ENCODE measurements at regions not wholly inside any gene's neighbourhood (a gene's known extent, or its start where the extent isn't known, plus 50 kb on each side); places are given as distances from the start of the nearest gene placed in this dataset.
"Not testable (repeated sequence)": the region's sequence is repeated elsewhere in the genome, so short reads cannot be mapped to it uniquely, and the experiment has no call there.

DNA sequence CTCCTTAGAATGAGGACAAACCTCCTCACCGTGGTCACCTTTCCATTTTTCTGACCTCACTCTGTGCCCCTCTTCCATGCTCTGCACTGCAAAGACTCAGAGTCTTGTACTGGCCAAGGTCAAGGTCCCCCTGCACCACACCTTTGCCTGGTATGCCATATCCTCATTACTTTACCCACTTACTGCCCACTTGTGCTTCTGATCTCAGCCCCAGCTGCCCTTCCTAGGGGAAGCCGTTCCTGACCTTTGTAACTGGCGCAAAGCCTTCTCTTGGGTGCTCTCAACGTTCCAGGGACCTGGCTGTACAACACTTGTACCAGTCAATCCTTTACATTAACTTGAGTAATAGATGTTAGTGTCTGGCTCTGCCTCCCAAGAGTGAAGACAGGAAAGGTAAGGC, 256.0 kb downstream of the SV2B start:
- FAIRE-seq (no peak), DNase-seq (ENCODE audit: low read depth) (no peak)
- Histone ChIP-seq H3K36me3 (ENCODE audit: control insufficient read depth, insufficient read depth, low read length) (no peaks in the 10 kb centered on the region), H3K27me3 (ENCODE audit: control insufficient read depth, insufficient read depth, low read length) (no peaks in the 10 kb centered on the region), H3K4me3 (ENCODE audit: low read depth, low read length) (no peak overlapping the region)
- TF ChIP-seq, protein P1, sequence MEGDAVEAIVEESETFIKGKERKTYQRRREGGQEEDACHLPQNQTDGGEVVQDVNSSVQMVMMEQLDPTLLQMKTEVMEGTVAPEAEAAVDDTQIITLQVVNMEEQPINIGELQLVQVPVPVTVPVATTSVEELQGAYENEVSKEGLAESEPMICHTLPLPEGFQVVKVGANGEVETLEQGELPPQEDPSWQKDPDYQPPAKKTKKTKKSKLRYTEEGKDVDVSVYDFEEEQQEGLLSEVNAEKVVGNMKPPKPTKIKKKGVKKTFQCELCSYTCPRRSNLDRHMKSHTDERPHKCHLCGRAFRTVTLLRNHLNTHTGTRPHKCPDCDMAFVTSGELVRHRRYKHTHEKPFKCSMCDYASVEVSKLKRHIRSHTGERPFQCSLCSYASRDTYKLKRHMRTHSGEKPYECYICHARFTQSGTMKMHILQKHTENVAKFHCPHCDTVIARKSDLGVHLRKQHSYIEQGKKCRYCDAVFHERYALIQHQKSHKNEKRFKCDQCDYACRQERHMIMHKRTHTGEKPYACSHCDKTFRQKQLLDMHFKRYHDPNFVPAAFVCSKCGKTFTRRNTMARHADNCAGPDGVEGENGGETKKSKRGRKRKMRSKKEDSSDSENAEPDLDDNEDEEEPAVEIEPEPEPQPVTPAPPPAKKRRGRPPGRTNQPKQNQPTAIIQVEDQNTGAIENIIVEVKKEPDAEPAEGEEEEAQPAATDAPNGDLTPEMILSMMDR (IDR thresholded peaks at IDR 0.05; ENCODE audit: insufficient read depth, low read length, severe bottlenecking), result no peak

DNA sequence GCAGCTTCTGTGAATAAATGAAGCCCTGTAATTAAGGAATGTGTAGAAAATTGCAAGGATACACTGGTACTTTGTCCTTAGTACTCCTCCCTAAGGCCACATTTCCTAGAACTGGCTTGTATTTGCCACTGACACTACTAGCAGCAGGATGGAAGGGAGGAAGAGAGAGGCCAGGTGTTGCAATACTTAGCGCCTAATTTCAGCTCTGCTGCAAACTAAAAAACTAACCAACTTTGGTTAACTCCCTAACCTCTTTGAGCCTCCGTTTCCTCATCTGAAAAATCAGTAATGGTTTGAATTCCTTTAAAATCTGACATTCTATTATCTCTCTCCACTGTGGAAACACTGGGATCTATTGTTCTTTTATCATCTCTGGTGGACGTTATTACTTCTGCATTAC, 257.0 kb downstream of the SV2B start:
- DNase-seq (ENCODE audit: low read depth) (no peak), FAIRE-seq (no peak)
- TF ChIP-seq, protein P1 (IDR thresholded peaks at IDR 0.05; ENCODE audit: insufficient read depth, low read length, severe bottlenecking), result no peak
- Histone ChIP-seq H3K36me3 (ENCODE audit: control insufficient read depth, insufficient read depth, low read length) (no peaks in the 10 kb centered on the region), H3K27me3 (ENCODE audit: control insufficient read depth, insufficient read depth, low read length) (no peaks in the 10 kb centered on the region), H3K4me3 (ENCODE audit: low read depth, low read length) (no peak overlapping the region)

DNA sequence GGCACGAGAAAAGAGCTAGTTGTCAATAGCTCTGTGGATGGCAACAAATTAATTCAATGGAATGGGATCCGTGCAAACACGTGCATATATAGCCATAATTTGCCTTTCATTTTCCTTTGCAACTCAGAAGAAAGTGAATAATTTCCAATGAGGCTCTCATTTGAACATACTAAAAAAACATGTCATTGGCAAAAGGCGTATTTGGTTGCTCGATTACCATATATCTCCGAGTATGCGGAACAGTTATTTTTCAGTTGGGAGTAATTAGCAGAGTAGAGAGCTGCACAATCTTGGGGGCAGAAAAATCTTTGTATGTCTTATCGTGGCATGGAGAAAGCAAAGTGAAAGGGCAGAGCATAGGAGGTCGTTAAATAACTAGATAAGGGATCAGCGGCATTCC, 257.4 kb downstream of the SV2B start:
- Histone ChIP-seq H3K4me3 (ENCODE audit: low read depth, low read length) (no peak overlapping the region), H3K36me3 (ENCODE audit: control insufficient read depth, insufficient read depth, low read length) (no peaks in the 10 kb centered on the region), H3K27me3 (ENCODE audit: control insufficient read depth, insufficient read depth, low read length) (no peaks in the 10 kb centered on the region)
- TF ChIP-seq, protein P1 (IDR thresholded peaks at IDR 0.05; ENCODE audit: insufficient read depth, low read length, severe bottlenecking), result no peak
- FAIRE-seq (no peak), DNase-seq (ENCODE audit: low read depth) (no peak)

DNA sequence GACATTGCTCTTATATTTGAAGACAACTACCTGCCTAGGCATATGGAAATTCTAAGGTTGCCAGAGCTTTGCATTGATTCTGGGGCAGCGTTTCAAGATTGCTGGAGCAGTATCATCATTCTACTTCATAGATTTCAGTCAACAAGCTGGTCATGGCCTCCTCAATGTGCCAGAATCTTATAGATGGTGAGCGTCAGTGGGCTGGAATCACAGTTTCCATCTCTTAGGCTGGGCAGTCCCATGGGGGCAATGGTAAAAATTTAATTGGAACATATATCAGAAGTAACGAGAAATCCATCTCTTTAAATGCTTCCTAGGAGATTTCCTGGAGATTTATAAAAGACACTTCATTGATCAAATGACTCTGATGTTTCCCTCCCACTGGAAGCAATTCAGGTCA, 258.3 kb downstream of the SV2B start:
- TF ChIP-seq, protein P1 (IDR thresholded peaks at IDR 0.05; ENCODE audit: insufficient read depth, low read length, severe bottlenecking), result no peak
- no peaks in the 10 kb centered on the region for H3K27me3 ChIP-seq (ENCODE audit: control insufficient read depth, insufficient read depth, low read length)
- no peaks in the 10 kb centered on the region for H3K36me3 ChIP-seq (ENCODE audit: control insufficient read depth, insufficient read depth, low read length)
- DNase-seq (ENCODE audit: low read depth) (no peak), FAIRE-seq (no peak)
- no peak overlapping the region for H3K4me3 ChIP-seq (ENCODE audit: low read depth, low read length)

DNA sequence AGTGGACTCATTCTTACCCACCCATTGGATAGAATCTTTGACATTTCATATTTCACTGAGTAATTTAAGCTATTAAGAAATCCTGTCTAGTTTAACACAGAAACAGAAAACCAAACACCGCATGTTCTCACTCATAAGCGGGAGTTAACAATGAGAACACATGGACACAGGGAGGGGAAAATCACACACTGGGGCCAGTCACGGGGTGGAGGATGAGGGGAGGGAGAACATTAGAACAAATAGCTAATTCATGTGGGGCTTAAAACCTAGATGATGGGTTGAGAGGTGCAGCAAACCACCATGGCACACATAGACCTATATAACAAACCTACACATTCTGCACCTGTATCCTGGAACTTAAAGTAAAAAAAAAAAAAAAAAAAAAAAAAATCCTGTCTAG, 261.6 kb downstream of the SV2B start:
- FAIRE-seq; H3K27me3 ChIP-seq (ENCODE audit: control insufficient read depth, insufficient read depth, low read length); H3K4me3 ChIP-seq (ENCODE audit: low read depth, low read length); DNase-seq (ENCODE audit: low read depth); H3K36me3 ChIP-seq (ENCODE audit: control insufficient read depth, insufficient read depth, low read length): not testable (repeated sequence)

DNA sequence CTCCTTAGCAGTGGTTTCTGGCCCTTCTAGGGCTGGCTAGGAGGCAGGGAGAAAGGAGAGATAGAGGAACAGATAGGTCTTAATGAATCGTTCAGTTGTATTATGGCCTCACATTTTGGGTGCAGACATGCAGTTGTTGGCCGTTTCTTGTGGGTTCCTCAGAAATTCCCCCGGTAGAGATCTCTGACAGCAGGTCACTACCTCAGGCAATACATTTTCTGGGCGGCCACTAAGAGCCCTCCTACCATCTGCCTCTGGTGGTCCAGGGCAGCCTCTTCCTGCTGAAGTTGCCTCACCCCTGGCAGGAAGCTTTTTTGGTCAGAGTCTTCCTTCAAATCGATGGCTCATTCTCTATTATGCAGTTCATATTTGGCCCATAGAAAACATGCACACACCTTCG, 266.1 kb downstream of the SV2B start:
- no peak for FAIRE-seq
- no peaks in the 10 kb centered on the region for H3K36me3 ChIP-seq (ENCODE audit: control insufficient read depth, insufficient read depth, low read length)
- no peak overlapping the region for H3K4me3 ChIP-seq (ENCODE audit: low read depth, low read length)
- no peak for DNase-seq (ENCODE audit: low read depth)
- TF ChIP-seq, protein P1 (IDR thresholded peaks at IDR 0.05; ENCODE audit: insufficient read depth, low read length, severe bottlenecking), result no peak
- no peaks in the 10 kb centered on the region for H3K27me3 ChIP-seq (ENCODE audit: control insufficient read depth, insufficient read depth, low read length)
